NCI-H1417 (cell line): ENCODE measurements at regions not wholly inside any gene's neighbourhood (a gene's known extent, or its start where the extent isn't known, plus 50 kb on each side); places are given as distances from the start of the nearest gene placed in this dataset.

Experiments
- DNase-seq, 3 experiments: peaks; one replicate each; lab custom pipeline; 2025; lab: John Stamatoyannopoulos, UW

DNA sequence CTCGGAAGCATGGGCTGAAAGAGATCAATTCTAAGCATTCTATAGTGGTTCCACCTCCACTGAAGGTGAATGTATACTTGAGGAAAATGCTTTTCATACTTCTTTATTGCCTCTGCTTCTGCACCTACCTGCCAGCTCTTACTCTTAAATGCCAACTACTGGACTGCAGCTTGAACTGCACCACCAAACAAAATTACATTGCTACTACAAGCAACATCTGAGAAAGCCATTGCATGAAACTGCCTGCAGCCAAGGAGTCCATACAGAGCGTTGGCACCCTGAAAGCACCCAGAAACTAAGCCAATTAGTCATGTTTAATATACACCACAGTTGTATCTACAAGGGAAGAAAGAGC, 440.9 kb downstream of the BTBD3 start:
- no peak for DNase-seq

DNA sequence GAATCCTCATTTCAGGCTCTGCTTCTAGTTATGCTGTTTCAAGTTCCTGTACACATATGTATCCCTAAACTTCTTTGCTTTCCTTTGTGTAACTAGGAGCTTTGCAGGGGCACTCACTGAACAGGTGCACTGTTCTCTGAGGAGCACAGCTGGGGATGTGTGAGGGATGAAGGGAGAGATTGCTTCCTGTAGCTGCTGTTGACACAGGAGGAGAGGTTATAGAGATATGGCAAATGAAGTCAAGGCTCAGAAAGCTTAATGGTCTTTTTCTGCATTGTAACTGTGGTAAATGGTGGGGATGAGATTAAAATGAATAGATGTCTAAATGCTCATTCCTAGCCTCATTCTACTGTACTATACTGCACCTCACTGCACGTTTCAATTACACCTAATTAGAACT, 454.3 kb downstream of the BTBD3 start:
- peak; percentile 35 to 98 (median 90) for DNase-seq

DNA sequence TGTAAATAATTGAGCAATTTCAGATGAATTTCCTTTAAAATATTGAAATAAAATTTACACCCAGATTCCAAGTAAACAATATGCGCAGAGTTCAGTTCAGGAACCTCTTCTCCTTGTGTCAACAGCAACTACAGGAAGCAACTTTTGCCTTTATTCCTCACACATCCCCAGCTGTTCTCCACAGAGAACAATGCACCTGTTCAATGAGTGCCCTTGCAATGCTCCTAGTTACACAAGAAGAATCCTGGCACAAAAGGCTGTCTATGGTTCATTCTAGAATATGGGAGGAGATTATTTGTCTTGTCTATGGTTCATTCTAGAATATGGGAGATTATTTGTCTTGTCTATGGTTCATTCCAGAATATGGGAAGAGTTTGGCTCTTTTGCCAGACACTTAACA, 454.9 kb downstream of the BTBD3 start:
- DNase-seq = peak; percentile 44 to 97 (median 85)

DNA sequence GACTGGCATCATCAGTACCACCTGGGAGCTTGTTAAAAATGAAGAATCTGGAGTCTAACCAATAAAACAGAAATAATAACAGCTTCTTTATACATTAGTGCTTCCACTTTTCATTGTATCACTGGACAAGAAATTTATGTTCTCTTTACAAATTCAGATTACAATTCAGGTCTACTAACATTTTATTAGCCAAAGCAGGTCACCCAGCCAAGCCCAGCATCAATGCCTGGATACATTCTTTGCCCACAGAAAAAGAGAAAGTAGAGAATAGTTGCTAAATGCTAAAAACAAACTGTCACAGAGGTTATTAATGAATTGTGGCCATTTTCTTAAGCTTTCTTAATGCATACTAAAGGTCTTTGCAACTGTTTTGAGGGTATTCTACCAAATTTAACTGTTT, 458.3 kb downstream of the BTBD3 start:
- DNase-seq = no peak

DNA sequence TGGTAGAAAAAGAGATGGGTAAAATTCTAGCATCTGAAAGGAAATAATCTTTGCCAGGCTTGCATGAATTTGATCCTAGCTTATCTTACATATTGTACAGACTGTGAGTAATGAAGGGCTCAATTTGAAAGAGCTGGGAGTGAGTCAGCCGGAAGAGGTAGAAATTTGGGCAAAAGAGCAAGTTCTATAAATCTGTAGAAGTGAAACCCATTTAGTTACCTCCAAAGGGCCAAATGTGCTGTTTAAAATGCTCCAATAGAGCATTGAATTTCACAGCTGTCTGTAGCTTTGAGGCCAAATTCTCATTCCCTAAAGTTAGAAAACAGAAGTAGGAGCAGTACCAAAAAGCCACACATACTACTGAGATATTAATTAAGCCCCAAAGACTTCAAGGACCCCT, 466.1 kb downstream of the BTBD3 start:
- no peak for DNase-seq

DNA sequence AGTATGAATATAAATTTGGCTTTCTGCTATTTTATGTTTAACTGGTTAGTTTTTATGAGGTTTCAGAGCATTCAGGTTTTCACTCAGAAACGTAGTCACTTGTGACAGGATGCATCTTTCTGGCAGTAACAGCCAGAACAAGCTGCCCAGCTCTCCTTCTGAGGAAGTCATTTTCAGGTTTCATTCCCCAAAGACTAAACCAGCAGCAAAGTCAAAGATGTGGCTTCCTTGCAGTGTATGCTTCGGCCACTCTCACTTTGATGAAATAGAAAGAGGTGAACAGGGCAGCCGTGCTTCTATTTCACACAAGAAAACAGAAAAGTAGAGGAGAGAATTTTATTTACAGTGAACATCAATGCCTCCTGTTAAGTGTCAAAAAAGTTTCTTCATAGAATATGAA, 469.1 kb downstream of the BTBD3 start:
- DNase-seq = no peak

DNA sequence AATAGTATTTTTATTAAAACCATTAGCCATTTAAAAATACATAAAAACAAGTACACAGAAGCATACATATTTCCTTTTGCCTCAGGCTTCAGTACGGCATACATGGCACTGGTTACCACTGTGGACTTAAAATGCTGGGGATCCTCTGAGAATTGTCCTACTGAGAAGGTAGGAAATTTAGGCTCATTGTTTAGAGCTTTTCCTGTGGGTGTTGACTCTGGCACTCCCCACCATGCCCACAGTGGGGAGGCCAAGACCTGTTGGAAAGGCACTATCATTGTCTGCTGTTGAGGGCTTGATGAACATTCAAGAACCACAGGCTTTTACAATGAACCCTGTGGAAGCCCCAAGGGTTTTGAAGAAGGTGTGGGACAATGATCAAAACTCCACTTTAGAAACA, 473.4 kb downstream of the BTBD3 start:
- DNase-seq = peak in 1 of 3 experiments; percentile 34

DNA sequence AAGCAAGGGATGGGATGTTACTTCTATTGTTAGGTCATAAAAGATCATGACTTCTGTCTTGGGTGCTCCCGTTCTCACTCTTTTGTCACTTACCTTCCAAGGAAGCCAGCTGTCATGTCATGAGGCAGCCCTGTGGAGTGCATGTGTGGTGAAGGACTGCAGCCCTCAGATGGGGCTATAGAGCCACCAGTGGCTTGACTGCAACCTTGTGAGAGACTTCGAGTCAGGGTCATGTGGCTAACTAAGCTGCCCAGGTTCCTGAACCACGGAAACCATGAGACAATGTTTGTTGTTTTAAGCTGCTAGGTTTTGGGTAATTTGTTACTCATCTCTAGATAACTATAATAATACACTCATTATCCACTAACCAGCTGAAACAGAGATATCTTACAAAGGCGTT, 477.1 kb downstream of the BTBD3 start:
- peak in 1 of 3 experiments; percentile 10 for DNase-seq

DNA sequence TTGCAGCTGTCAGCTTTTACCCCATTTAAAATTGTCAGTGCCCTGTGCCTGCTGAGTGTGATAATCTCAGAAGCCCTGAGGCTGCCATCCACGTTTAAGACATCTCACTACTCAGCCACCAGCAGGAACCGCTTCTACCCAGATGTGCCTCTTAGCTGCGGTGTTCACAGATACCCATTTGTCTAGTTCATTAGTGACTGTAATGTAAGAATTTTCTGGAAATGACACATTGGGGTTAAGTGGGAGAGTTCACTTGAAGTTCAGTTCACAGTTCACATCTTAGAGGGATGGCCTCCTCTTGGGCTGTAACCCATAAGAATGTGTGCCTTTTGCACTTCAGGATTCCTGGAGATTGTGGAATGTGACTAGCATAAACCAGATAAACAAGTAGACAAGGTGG, 477.7 kb downstream of the BTBD3 start:
- DNase-seq = no peak

DNA sequence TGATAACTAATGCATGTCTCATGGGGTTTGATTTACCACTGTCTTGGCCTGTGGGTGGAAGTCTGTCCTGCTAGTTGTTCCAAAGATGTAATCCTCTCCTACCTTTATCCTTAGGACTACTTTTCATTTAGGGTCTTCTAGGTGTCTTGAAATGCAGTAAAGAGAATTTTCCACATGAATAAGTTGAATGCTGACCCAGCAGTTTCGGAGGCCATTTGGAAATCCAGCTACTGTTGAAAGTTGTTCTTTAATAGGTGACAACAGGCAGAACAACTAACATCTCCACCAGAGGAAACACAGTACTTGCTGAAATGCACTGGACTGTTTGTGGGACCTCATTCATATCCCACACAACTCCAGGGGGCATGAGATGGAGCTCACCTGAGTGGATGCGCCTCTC, 478.1 kb downstream of the BTBD3 start:
- no peak for DNase-seq

DNA sequence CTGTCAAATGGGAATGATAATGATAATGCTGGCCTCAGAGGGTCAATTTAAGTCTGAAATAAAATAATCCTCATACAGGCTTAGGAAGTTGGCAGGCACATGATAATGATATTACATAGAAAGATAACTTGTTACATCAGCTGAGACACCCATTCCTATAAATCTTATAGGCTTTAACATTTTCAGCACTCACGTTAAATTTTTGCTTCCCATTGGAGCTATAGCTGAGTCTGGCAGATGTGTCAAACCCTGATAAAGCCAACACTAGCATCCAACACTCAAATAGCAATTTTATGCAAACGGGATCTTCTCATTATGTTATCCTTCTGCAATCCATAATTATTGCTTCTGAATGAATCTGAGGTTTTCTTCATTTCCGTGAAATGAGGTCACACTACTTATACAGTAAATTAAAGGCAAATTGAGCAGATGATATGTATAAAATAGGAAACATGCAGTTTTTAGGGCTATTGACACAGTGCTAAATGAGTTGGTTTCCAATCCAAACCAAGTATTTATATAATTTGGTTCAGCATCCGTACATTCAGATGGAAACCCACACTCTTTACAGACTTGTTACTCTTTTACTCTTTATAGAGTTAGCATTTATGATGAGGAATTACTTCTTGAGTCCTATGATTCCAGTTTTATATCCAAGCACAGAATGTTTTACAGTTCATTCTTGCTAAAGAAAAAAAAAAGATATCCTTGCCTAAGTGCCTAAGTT, 481.6 kb downstream of the BTBD3 start:
- no peak for DNase-seq

DNA sequence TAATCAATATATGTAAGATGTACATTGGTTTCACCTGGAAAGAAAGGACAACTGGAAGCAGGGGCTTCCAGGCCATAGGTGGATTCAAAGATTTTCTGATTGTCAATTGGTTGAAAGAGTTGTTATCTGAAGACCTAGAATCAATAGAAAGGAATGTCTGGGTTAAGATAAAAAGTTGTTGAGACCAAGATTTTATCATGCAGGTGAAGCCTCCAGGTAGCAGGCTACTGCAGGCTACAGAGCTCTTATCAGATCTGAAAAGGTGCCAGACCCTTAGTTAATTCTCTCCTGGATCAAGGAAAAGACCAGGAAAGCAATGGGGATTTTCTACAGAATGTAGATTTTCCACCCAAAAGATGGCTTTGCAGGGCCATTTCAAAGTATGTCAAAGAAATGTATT, 487.2 kb downstream of the BTBD3 start:
- DNase-seq = no peak

DNA sequence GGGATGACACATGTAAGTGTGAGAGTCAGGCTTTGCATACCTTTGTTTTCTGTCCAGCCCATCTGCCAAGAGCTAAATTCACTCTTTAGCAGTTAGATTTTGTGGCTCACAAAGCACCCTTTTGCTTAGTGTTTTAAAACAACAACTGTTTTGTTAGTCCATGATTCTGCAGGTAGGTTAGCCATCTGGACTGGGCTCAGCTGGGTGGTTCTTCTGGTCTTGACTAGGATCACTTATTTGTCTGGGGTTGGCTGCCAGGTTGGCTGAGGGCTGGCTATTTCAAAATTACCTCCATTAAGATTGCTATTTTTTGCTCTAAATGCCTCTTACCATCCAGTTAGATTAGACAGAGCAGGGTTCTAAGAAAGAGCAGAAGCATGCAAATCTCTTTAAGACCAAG, 489.3 kb downstream of the BTBD3 start:
- DNase-seq = no peak

DNA sequence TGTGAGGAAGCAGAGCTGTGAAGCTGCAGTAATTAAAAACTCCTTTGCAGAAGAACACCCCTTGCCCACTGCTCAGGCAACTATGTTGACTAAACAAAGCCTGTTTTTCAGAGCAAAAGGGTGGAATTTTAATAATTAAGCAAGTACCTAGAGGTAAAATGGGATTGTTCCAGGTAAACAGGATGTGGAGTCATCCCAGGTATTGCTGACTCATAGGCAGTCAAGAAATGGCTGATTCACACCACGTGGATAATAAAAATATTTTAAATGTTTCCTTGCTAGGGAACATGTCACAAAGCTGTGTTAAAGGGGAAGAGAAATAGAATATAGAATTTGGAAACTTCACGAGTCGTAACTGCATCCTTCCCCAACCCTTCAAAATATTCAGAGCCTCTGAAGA, 491.8 kb downstream of the BTBD3 start:
- DNase-seq = no peak

DNA sequence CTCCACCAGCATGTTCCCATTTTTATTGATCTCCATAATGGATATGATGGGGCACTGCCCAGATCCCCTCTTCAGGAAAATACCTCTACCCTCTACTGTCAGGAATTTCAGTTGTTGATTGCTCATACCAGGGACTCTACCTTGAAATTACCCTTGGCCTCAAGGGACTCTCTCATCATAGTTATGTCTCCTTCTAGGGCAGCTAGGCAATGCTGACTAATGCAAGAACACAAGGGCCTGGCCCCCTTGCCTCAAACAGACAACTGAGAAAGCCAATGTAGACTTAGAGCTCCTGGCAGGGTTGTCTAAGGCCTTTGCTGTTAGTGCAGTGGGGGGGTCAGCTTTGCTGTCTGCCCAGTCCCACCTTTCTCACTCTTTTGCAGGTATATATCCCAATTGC, 493.1 kb downstream of the BTBD3 start:
- no peak for DNase-seq

DNA sequence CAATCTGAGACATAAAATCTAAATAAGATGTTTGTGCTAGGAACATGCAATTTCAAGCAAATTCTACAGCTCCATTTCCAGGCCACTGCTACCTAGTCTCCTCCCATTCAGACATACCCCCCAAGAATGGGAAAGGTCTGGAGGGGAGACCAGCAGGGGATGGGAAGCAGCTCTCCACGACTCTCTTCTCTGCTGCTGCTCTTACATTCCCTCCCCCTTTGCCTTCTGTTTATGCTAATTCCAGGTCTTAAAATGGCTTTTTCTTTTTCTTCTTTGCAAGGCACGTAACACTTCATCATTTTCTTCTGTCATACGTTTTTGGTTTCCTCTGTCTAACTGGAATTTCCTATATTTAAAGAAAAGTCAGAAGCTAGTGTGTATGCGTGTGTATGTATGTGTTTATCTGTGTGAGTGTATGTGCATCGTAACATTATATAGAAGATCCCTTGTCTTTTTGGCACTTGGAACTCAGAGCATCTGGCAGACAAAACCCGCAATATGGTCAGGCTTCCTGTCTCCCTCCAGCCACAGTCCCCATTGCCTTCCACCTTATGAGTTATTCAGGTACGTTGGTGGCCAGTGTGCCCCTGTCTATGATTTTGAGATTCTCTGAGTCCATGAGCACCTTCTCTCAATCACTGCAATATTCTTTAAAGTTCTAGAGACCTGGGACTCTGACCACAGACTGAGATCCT, 493.7 kb downstream of the BTBD3 start:
- no peak for DNase-seq

DNA sequence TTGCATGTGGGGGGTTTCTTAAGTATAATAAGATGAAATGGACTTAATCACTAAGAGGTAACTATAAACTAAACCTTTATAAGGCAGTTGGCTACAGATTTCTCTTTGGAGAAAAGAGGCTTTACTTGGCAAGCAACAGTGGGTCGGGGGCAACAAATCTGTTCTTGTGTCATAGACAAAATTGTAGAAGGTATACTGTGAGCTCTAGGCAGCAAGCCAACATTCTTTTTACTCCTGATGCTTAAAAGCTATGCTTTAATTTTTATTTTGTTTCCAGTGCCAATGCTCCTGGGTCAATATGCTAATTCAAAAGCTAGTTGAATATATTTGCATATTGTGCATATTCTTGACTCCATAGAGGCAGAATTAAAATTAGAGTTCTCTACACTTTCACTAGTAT, 495.4 kb downstream of the BTBD3 start:
- DNase-seq = no peak

DNA sequence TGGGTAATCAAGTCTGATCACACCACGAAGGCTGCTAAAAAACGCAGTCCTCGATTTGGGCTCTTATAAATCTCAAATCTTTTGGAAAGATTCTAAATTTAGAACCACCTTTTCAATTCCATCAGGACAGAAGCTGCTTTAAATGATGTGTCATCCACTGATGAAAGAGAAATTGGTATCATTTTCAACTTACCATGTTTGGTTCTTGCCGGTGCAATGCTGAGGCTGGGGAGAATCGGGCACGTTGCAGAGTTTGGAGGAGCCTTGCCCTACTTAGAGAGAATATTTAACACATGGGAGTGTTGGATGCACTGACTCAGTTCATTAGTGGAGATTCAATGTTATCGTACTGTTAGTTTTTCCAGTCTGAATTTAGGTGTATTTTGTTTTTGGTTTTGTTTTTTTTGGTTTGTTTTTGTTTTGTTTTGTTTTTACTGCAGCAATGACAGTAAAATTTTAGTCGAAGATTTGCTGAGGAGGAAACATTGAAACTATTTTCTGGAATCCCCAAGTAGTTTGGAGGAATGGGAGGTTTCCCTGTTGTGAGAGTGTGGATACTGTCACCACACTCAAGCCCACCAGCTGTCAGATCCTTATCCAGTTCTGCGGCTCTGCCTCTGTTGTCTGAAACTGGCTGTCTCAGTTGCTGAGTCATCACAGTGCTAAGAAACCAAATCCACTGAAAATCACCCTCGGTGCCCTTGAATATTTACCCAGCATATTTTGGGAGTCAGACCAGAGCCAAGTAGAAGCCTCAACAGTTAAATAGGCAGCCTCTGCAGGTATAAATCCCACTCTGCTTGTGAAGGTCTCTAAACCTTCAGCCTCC, 497.0 kb downstream of the BTBD3 start:
- DNase-seq = peak in 2 of 3 experiments; percentile 25 to 33

DNA sequence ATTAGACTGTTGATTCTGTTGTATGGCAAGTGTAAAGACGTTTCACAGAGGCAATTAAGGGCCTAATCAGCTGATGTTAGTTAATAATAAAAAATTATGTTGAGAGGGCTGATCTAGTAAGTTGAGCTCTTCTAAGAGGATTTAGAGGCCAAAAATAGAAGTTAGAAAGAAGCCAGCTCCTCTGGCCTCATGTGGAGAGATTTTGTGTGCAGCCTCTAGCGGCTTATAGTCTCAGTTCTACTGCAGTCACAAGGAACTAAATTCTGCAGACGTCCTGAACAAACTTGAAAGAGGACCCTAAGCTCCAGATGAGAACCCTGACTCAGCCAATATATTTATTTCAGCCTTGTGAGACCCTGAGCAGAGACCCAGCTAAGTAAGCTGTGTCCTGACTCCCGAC, 498.6 kb downstream of the BTBD3 start:
- DNase-seq = no peak

DNA sequence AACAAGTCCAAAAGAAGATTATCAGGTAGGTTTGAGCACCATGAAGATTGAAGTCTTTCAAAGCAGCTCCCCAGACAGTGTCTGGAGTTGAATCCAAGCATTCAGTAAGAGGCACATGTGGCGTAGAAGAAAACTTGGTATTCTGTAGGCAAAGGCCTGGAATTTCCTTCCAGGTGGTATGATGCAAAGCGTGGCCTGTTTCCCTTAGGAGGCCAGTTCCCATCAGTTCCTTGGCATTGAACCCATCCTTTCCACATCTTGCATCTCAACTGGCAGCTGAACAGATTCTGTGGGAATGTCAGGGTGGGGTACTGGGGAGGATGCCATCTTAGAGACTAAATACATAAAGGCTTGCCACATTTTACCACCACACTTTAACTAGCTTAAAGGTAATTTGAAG, 516.0 kb downstream of the BTBD3 start:
- no peak for DNase-seq

DNA sequence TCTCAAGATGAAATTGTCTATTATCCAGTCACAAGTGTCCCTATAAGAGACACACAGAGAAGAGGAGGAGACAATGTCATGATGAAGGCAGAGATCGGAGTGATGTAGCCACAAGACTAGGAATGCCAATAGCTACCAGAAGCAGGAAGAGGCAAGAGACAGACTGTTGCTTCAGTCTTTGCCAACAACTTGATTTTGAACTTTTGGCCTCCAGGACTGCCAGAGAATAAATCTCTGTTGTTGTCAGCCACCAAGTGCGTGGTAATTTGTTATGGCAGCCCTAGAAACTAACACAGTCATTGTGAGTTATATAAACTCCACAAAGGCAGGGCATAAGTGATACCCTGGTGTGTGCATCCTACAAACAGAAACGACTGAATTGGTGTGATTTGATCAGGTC, 517.0 kb downstream of the BTBD3 start:
- no peak for DNase-seq

DNA sequence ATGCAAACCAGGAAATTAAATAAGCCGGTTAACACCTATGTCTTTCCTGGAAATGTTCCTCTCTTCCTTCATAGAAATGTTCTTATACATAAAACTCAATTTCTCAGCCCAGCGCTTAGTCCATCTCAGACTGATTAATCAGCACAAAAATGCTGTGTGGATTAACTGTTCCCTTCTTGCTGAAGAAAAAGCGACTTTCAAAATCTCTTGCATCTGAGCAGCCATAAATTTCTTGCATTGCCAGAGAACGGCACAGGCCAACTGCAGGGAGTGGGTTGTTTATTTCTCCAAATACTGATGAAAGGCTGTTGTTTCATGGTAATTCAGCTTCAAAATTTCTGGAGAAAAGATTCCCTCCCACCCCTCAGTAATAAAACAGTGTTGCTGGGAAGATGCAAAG, 517.6 kb downstream of the BTBD3 start:
- no peak for DNase-seq

DNA sequence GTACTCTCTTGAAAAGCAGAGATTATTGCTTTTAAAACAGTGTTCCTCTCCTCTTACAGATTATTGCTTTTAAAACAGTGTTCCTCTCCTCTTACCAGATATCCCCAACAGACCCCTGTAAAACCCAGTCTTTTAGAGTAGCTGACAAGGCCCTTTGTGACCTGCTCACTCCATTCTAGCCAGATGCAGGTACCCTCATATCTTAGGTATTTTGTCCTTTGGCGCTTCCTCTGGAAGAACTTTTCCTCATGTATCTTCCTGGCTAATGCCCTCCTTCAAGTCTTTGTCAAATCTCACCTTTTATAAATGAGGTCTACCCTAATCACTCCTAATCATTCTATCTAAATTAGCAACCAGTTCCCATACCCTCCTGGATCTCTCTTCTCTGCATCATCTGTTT, 536.0 kb downstream of the BTBD3 start:
- DNase-seq = no peak
